H1 (cell line): ENCODE measurements at regions not wholly inside any gene's neighbourhood (a gene's known extent, or its start where the extent isn't known, plus 50 kb on each side); places are given as distances from the start of the nearest gene placed in this dataset.

Experiments
- ASH2L ChIP-seq: fragments of 200-600, 300-600 bp; sonication (generic); IDR thresholded peaks from one replicate; pipeline ENCODE4 v1.7.1; 2017; ENCODE audit warnings: low read length
- CBX5 ChIP-seq: fragments of 300-800, 300-1000 bp; sonication (generic); IDR thresholded peaks from 2 replicates; pipeline ENCODE4 v1.7.1; 2016; ENCODE audit warnings: antibody characterized with exemption, low read length, low read depth
- CBX8 ChIP-seq: fragments of 300-800, 300-1000 bp; sonication (generic); IDR thresholded peaks from 2 replicates; pipeline ENCODE4 v1.7.1; 2016; ENCODE audit warnings: low read depth, low read length, borderline replicate concordance
- NRF1 ChIP-seq: IDR thresholded peaks from 2 replicates; pipeline ENCODE4 v1.6.1; 2011; ENCODE audit warnings: mild to moderate bottlenecking, low read depth, low read length, improper control_type of control experiment
- SP1 ChIP-seq: IDR thresholded peaks from 2 replicates; pipeline ENCODE4 v1.6.1; 2011; ENCODE audit warnings: low read depth, low read length
- TAF7 ChIP-seq: optimal IDR thresholded peaks from 2 replicates; pipeline ENCODE3; 2011; ENCODE audit warnings: low read depth, mild to moderate bottlenecking, inconsistent platforms, low read length, moderate library complexity, borderline replicate concordance

DNA sequence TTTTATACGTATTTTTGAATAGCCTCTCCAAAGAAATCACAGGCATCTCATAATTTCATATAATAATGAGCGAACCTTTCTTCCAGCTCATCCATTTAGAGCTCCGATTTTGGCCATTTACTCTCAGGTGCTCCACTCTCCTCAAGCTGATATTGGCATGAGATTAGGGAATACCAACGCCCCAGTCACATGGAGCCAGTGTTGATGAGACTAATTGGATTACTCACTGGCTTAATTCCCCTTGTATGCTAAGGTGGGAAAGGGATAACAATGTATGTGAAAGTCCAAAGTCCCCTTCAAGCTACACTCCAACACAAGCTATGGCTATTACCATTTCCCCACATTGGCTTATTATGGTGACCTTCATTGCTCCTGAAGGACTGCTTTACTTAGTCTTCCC is 76.6 kb upstream of the NAV3 start (continued):
- TF ChIP-seq CBX5 (no peak), TAF7 (no peak), NRF1 (no peak), CBX8 (no peak), SP1 (no peak), ASH2L (no peak)
